ENCODE measurements at regions not wholly inside any gene's neighbourhood (a gene's known extent, or its start where the extent isn't known, plus 50 kb on each side); places are given as distances from the start of the nearest gene placed in this dataset.
A peak's percentile ranks its signal among the peaks of the same experiment; 100 is the strongest.

GRCh38 chr12:67430708-67431335, 161.7 kb downstream of the CAND1 start:
- DNase-seq, result peak; percentile 77 to 79
- Histone ChIP-seq H3K9me3 (no peaks in the 10 kb centered on the region), H3K27me3 (no peaks in the 10 kb centered on the region), H3K4me1 (peaks cover 3 to 45% (median 28%) of the 10 kb centered on the region in 4 donors), H3K4me3 (no peak overlapping the region), H3K36me3 (no peaks in the 10 kb centered on the region), H3K27ac (peak overlapping the region; percentile 47 to 68)
- peak in 1 of 2 experiments; percentile 32 for TF ChIP-seq CTCF (IDR thresholded peaks at IDR 0.05)
- intact Hi-C loops (cut with DNase I; ENCODE audit: low total_unique reads), result loop anchor here (10.0 kb wide), 1 partner anchor 514 kb away; no protein-coding TSS in a partner anchor

DNA sequence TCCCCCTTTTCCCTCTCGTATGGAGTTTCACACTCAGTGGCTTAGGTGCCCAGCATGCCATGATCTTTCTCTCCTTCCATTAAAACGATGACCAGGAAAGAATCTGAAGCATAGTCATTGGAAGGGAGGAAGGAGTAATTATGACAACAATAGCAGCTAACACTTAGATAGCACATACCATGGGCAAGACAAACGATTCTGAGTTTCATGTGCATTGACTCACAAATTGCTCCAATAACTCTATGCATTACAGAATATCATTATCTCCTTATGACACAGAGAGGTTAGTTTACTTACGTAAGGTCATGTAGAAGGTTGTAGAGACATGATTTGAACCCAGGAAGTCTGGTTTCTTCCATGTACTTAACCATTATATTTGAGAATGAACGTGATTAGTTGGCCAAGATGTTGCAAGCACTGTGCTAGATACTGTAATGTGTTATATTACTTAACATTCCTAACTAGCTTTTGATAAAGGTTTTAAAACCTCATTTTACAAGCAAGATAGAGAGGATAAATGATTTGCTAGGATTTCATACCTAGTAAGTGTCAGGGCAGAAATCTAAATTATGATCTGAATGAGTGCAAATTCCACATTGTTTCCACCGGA, 162.4 kb downstream of the CAND1 start:
- TF ChIP-seq CTCF (IDR thresholded peaks at IDR 0.05), result no peak
- Histone ChIP-seq H3K4me3 (no peak overlapping the region), H3K27me3 (no peaks in the 10 kb centered on the region), H3K36me3 (no peaks in the 10 kb centered on the region), H3K4me1 (peaks cover 3 to 47% (median 30%) of the 10 kb centered on the region in 4 donors), H3K27ac (peak overlapping the region; percentile 47 to 68), H3K9me3 (no peaks in the 10 kb centered on the region)
- no peak for DNase-seq
- intact Hi-C loops (cut with DNase I; ENCODE audit: low total_unique reads), result loop anchor here (10.0 kb wide), 1 partner anchor 513 kb away; no protein-coding TSS in a partner anchor

- intact Hi-C loops (cut with DNase I; ENCODE audit: low total_unique reads), result loop anchor here (10.0 kb wide), 1 partner anchor 511 kb away; no protein-coding TSS in a partner anchor
- H3K27ac ChIP-seq, result peak overlapping the region; percentile 72 to 73
- H3K27me3 ChIP-seq, result no peaks in the 10 kb centered on the region
- H3K9me3 ChIP-seq, result no peaks in the 10 kb centered on the region
- H3K36me3 ChIP-seq, result no peaks in the 10 kb centered on the region
- no peak overlapping the region for H3K4me3 ChIP-seq
- TF ChIP-seq CTCF (IDR thresholded peaks at IDR 0.05), result no peak
- H3K4me1 ChIP-seq, result peaks cover 3 to 47% (median 30%) of the 10 kb centered on the region in 4 donors
- DNase-seq, result no peak
Measured at GRCh38 chr12:67433385-67434175, 164.4 kb downstream of the CAND1 start.

DNA sequence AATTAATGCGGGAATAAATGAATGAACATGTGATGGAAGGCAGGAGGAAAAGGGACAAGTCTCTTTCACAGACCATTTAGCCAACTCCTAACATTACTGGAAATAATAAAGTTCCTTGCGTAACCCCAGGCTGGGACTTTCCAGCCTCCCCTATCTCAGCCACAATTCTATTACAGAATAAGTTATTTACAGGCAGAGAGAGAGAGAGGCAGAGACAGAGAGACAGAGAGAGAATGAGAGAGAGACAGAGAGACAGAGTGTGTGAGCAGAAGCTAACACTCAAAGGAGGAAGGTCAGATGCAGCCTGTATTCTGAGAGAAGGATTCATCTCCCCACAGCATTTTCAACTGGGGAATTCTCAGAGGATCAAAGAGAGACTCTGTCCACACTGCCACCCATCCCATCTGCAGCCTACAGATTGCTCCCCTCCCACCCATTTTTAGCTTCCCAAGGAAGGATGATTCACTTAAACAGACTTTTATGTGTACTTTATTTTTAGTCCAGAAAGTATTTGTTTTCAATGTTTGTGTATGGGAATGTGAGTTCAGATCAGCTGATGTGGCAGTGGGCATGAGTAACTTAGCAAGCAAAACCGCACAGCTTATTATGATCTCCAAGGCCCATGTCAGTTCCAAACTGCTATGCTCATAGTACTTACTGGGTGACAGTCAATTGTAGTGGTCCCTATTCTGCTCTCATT, 165.7 kb downstream of the CAND1 start:
- H3K9me3 ChIP-seq, result no peaks in the 10 kb centered on the region
- DNase-seq, result peak in 1 of 2 donors; percentile 54
- no peaks in the 10 kb centered on the region for H3K36me3 ChIP-seq
- peaks cover 3 to 47% (median 30%) of the 10 kb centered on the region in 4 donors for H3K4me1 ChIP-seq
- no peak for TF ChIP-seq CTCF (IDR thresholded peaks at IDR 0.05)
- intact Hi-C loops (cut with DNase I; ENCODE audit: low total_unique reads), result loop anchor here (10.0 kb wide), 1 partner anchor 510 kb away; no protein-coding TSS in a partner anchor
- no peak overlapping the region for H3K4me3 ChIP-seq
- H3K27ac ChIP-seq, result peak overlapping the region; percentile 72 to 73
- no peaks in the 10 kb centered on the region for H3K27me3 ChIP-seq

- intact Hi-C loops (cut with DNase I; ENCODE audit: low total_unique reads), result loop anchor here (10.0 kb wide), 1 partner anchor 509 kb away; no protein-coding TSS in a partner anchor
- H3K36me3 ChIP-seq, result no peaks in the 10 kb centered on the region
- no peak overlapping the region for H3K4me3 ChIP-seq
- no peaks in the 10 kb centered on the region for H3K9me3 ChIP-seq
- no peak for DNase-seq
- peak overlapping the region; percentile 72 to 73 for H3K27ac ChIP-seq
- H3K27me3 ChIP-seq, result no peaks in the 10 kb centered on the region
- H3K4me1 ChIP-seq, result peaks cover 0 to 35% (median 23%) of the 10 kb centered on the region in 4 donors
- TF ChIP-seq CTCF (IDR thresholded peaks at IDR 0.05), result no peak
Measured at GRCh38 chr12:67436230-67436629, 167.1 kb downstream of the CAND1 start.

Measured in tibial artery (tissue), 4 donors.